Astrocyte of the cerebellum (primary cell): ENCODE measurements at regions not wholly inside any gene's neighbourhood (a gene's known extent, or its start where the extent isn't known, plus 50 kb on each side); places are given as distances from the start of the nearest gene placed in this dataset.

Experiments used
- DNase-seq: peaks from one replicate; pipeline ENCODE4 v3.0.0-alpha.2; 2011; ENCODE audit warnings: low read depth
- H3K4me3 ChIP-seq: 2 replicates; pipeline ENCODE4 v1.5.1; 2011; ENCODE audit warnings: mild to moderate bottlenecking, low read depth, low read length, moderate library complexity
- in situ Hi-C: cut with HindIII; loops from 2 replicates; pipeline ENCODE4 v1.10.0; 2017; ENCODE audit warnings: low sequenced_read_pairs
- TF ChIP-seq, protein P1 (sequence below): IDR thresholded peaks from 2 replicates; pipeline ENCODE4 v1.5.1; 2012; ENCODE audit warnings: low read length, low read depth, moderate library complexity, mild to moderate bottlenecking; ENCODE audit errors: missing control alignments

DNA sequence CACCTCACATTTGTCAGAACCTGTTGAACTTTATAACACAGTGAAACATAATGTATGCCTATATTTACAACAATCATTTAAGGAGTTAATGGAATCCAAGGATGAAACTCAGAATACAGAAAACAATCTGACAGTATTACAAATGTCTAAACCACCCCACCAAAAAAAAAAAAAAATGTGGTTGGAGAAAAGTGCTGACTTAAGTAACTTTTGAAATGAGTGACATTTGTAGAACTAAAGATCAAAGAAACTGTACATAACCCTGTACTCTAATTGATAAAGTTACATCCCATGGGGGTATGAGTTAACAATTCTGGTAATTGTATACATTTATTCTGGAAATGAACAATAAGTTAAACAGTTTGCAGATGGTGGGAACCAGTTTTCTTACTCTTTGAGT lies 372.1 kb upstream of the TMEFF2 start:
- H3K4me3 ChIP-seq = no peak overlapping the region
- DNase-seq = no peak
- in situ Hi-C loops = no loop called here
- TF ChIP-seq, protein P1, sequence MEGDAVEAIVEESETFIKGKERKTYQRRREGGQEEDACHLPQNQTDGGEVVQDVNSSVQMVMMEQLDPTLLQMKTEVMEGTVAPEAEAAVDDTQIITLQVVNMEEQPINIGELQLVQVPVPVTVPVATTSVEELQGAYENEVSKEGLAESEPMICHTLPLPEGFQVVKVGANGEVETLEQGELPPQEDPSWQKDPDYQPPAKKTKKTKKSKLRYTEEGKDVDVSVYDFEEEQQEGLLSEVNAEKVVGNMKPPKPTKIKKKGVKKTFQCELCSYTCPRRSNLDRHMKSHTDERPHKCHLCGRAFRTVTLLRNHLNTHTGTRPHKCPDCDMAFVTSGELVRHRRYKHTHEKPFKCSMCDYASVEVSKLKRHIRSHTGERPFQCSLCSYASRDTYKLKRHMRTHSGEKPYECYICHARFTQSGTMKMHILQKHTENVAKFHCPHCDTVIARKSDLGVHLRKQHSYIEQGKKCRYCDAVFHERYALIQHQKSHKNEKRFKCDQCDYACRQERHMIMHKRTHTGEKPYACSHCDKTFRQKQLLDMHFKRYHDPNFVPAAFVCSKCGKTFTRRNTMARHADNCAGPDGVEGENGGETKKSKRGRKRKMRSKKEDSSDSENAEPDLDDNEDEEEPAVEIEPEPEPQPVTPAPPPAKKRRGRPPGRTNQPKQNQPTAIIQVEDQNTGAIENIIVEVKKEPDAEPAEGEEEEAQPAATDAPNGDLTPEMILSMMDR = no peak

DNA sequence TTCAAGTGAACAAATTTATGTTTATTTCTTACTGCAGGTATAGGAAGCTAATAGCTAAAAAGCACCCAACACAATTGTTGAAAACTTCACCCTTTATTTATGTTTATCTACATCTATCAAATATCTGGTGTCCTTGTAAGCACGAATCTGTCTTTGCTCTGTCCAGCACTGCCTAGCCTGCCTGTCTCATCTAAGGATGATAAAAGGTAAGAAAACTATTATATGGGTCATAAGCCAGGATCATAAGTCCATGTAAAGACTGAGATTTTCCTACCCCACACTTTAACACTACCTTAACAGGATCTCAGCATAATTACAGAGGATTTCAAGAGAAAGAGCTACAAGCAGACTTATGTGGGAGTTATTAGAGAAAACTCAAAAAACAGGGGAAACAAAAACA lies 365.6 kb upstream of the TMEFF2 start:
- TF ChIP-seq, protein P1 = no peak
- DNase-seq = no peak
- in situ Hi-C loops = no loop called here
- H3K4me3 ChIP-seq = no peak overlapping the region

DNA sequence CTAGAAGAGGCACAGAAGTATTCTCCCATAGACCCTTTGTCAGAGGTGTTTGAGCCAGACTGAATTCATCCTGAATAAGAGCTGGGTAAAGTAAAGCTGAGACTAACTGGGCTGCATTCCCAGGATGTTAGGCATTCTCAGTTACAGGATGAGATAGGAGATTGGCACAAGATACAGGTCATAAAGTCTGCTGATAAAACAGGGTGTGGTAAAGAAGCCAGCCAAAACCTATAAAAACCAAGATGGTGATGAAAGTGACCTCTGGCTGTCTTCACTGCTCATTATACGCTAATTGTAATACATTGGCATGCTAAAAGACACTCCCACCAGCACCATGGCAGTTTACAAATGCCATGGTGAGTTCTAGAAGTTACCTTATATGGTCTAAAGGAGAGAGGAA lies 364.9 kb upstream of the TMEFF2 start:
- no peak overlapping the region for H3K4me3 ChIP-seq
- TF ChIP-seq, protein P1 = no peak
- in situ Hi-C loops = no loop called here
- DNase-seq = no peak

DNA sequence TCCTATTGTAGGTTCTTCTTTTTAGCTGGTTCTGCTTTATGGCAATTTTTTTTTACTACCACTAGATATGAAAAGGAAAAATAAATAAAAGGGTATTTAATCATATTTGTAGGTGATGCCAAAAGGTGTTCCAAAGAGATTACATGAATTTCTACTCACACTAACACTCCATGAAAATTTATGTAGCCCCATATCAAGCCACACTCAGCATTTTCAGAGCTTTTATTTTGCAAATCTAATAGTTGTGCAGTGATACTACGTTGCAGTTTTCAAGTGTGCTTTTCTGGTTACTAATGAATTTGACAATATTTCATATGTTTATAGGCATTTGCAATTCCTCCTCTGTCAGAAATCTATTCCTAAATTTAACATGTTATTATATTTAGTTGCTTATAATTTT lies 363.9 kb upstream of the TMEFF2 start:
- in situ Hi-C loops = no loop called here
- TF ChIP-seq, protein P1 = no peak

DNA sequence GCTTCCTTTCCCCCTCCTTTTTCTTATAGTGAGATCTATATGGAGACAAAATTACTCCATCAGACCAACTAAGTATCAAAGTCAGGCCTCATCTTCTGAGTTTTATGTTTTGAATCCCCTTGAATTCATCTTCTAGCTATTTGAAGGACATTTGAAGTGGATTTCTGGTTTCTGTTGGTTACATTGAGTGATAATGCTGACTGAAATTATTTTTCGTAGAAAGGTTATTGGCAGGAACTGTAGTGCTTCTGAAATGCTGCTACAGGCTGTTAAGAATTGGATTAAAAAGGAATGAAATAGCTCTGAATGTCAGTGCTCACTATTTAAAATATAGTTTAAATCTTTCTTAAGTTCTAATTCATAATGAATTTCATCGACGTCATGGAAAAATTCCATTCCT lies 361.0 kb upstream of the TMEFF2 start:
- in situ Hi-C loops = no loop called here
- TF ChIP-seq, protein P1 = no peak
- DNase-seq = no peak

More for the DNA sequence above, 363.9 kb upstream of the TMEFF2 start:
- H3K4me3 ChIP-seq = no peak overlapping the region
- no peak for DNase-seq

DNA sequence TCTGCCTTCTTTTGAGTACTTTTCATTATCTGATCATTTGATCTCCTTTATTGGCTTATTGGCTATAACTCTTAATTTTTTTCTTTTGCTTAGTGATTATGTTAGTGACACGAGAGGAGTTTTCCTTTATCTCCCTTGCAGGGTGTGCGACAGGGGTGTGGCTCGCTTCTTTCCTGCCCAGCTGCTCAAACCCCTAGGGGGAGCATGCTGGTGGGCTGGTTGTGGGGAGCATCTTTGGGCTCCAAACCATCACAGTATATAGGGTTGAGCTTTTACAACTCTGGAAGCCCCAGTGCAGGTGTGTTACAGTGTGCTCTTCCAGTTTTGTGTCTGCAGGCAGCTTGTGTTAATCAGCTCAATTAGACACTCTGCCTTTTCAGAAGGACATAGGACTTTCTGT lies 357.0 kb upstream of the TMEFF2 start:
- DNase-seq = no peak
- in situ Hi-C loops = no loop called here
- TF ChIP-seq, protein P1 = no peak
- no peak overlapping the region for H3K4me3 ChIP-seq

More for the DNA sequence above, 361.0 kb upstream of the TMEFF2 start:
- H3K4me3 ChIP-seq = no peak overlapping the region

DNA sequence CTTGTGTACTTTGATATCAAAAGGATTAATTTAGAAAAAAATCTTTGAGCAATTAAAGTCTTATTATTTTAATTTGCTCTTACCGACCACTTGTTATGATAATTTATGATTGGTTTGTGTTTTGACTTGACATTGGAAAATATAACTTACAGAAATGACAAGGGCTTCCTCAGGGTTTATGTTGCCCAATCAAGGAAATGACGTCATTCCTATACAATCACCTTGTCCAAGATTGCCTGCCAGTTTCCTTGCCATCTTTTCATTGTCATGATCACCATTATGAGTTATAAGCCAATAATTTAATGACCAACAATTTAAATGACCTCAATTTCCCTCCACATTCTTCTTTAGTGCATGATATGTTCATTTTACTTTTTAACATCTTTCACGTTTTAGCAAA lies 351.8 kb upstream of the TMEFF2 start:
- DNase-seq = no peak

More for the DNA sequence above, 351.8 kb upstream of the TMEFF2 start:
- in situ Hi-C loops = no loop called here
- no peak overlapping the region for H3K4me3 ChIP-seq
- TF ChIP-seq, protein P1 = no peak
